ENCODE measurements at regions not wholly inside any gene's neighbourhood (a gene's known extent, or its start where the extent isn't known, plus 50 kb on each side); places are given as distances from the start of the nearest gene placed in this dataset.

DNA sequence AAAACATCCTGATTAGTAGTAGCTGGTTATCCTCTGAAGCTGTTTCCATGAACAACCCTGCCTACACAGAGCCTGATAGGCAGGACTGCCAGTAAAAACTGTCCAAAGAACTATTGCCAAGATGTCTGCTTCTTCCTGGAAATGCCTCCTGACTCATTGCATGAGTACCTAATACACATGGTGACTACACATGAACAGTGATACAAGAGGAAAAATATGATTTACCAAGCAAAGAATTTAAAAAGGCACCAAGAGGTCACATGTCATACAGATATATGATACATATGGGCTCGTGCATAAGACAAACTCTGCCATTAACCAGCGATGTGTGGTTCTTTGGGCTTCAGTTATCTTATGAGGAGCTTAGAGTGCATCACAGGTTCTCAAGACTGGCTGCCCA lies 552.3 kb downstream of the SLC16A7 start:
- Histone ChIP-seq H3K27ac (ENCODE audit: low read length) (no peak overlapping the region), H3K9me3 (ENCODE audit: low read length) (no peaks in the 10 kb centered on the region), H3K9ac (ENCODE audit: low read length) (no peak overlapping the region), H3K9me2 (ENCODE audit: insufficient read depth, low read length) (no peaks in the 10 kb centered on the region), H3K36me3 (ENCODE audit: insufficient read depth, low read length) (no peaks in the 10 kb centered on the region), H3K79me2 (replicated peaks; ENCODE audit: insufficient read depth, low read length) (no peaks in the 10 kb centered on the region), H2AFZ (ENCODE audit: low read depth, low read length) (no peak overlapping the region), H3K4me2 (ENCODE audit: low read length) (no peak overlapping the region), H3K4me3 (ENCODE audit: low read length) (no peak overlapping the region), H3K27me3 (ENCODE audit: insufficient read depth, low read depth, low read length) (no peaks in the 10 kb centered on the region), H3F3A (ENCODE audit: insufficient read depth, low read length, poor library complexity, severe bottlenecking) (no peaks in the 10 kb centered on the region), H4K20me1 (ENCODE audit: insufficient read depth) (no peaks in the 10 kb centered on the region)
- TF ChIP-seq MXI1 (conservative IDR thresholded peaks at IDR 0.05; ENCODE audit: poor library complexity, severe bottlenecking): no peak
- no peak for TF ChIP-seq EZH2 (IDR thresholded peaks at IDR 0.05; ENCODE audit: borderline replicate concordance, insufficient read depth, low read length, poor library complexity, severe bottlenecking)
- no peak for TF ChIP-seq REST (IDR thresholded peaks at IDR 0.05; ENCODE audit: borderline replicate concordance)
- TF ChIP-seq TAF1 (IDR thresholded peaks at IDR 0.05; ENCODE audit: low read depth): no peak
- TF ChIP-seq EP300 (conservative IDR thresholded peaks at IDR 0.05; ENCODE audit: poor library complexity, severe bottlenecking): no peak
- no peak for TF ChIP-seq CTCF (IDR thresholded peaks at IDR 0.05; ENCODE audit: poor library complexity, severe bottlenecking)
- TF ChIP-seq SMC3 (conservative IDR thresholded peaks at IDR 0.05; ENCODE audit: poor library complexity): no peak
- TF ChIP-seq POLR2AphosphoS5 (IDR thresholded peaks at IDR 0.05): no peak
- no peak for TF ChIP-seq RAD21 (conservative IDR thresholded peaks at IDR 0.05)

DNA sequence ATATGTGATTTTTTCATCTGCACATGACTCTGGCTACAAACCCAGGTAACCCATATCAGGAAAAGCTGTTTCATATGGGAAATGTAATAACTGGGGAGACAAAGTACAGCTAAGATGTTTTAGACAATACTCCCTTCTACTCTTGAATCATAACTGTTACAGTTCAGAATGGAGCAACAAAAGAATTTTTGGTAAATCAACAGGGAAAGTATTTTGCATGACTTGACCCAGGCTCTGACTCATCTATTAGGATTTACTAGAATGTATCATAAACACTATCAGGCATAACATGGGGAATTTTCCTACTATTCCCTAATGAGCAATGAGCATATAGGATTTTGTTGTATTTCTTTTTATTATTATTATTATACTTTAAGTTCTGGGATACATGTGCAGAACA lies 553.0 kb downstream of the SLC16A7 start:
- Histone ChIP-seq H3K9me2 (ENCODE audit: insufficient read depth, low read length) (no peaks in the 10 kb centered on the region), H3K9me3 (ENCODE audit: low read length) (no peaks in the 10 kb centered on the region), H3K79me2 (replicated peaks; ENCODE audit: insufficient read depth, low read length) (no peaks in the 10 kb centered on the region), H2AFZ (ENCODE audit: low read depth, low read length) (no peak overlapping the region), H3K9ac (ENCODE audit: low read length) (no peak overlapping the region), H3K4me2 (ENCODE audit: low read length) (no peak overlapping the region), H3F3A (ENCODE audit: insufficient read depth, low read length, poor library complexity, severe bottlenecking) (no peaks in the 10 kb centered on the region), H3K27me3 (ENCODE audit: insufficient read depth, low read depth, low read length) (no peaks in the 10 kb centered on the region), H4K20me1 (ENCODE audit: insufficient read depth) (no peaks in the 10 kb centered on the region), H3K4me3 (ENCODE audit: low read length) (no peak overlapping the region), H3K36me3 (ENCODE audit: insufficient read depth, low read length) (no peaks in the 10 kb centered on the region), H3K27ac (ENCODE audit: low read length) (no peak overlapping the region)
- TF ChIP-seq TAF1 (IDR thresholded peaks at IDR 0.05; ENCODE audit: low read depth) (no peak), MXI1 (conservative IDR thresholded peaks at IDR 0.05; ENCODE audit: poor library complexity, severe bottlenecking) (no peak), EZH2 (IDR thresholded peaks at IDR 0.05; ENCODE audit: borderline replicate concordance, insufficient read depth, low read length, poor library complexity, severe bottlenecking) (no peak), RAD21 (conservative IDR thresholded peaks at IDR 0.05) (no peak), EP300 (conservative IDR thresholded peaks at IDR 0.05; ENCODE audit: poor library complexity, severe bottlenecking) (no peak)

Measured in neural cell (in vitro differentiated cells).